ENCODE measurements at regions not wholly inside any gene's neighbourhood (a gene's known extent, or its start where the extent isn't known, plus 50 kb on each side); places are given as distances from the start of the nearest gene placed in this dataset.
A peak's percentile ranks its signal among the peaks of the same experiment; 100 is the strongest.

- POLR2A ChIA-PET: no interaction called here
- no peaks in the 10 kb centered on the region for H4K20me1 ChIP-seq (ENCODE audit: control insufficient read depth, insufficient read depth, low read length, poor library complexity, severe bottlenecking)
- no peak for TF ChIP-seq CTCF (IDR thresholded peaks at IDR 0.05)
- no peak for TF ChIP-seq EZH2 (IDR thresholded peaks at IDR 0.05; ENCODE audit: borderline replicate concordance, insufficient read depth, low read depth, low read length, poor library complexity, severe bottlenecking)
- CTCF ChIA-PET: interaction anchor here (0.8 kb wide), 1 partner anchor 299 kb away, joined by 3 read pairs; no protein-coding TSS in a partner anchor
- no peaks in the 10 kb centered on the region for H3K27me3 ChIP-seq (replicated peaks in 1 of 4; ENCODE audit: control extremely low read depth in 1 of 4, control insufficient read depth in 3 of 4, insufficient read depth in 4 of 4, low read length in 3 of 4)
- 60% methylated on average over 1 of the region's 2 CpGs for WGBS (ENCODE audit: insufficient coverage)
- H3K79me2 ChIP-seq (ENCODE audit: control insufficient read depth, insufficient read depth, low read length): no peaks in the 10 kb centered on the region
- no peaks in the 10 kb centered on the region for H3K9me3 Mint-ChIP-seq (ENCODE audit: insufficient read depth)
- H3K4me2 ChIP-seq (replicated peaks; ENCODE audit: low read depth, low read length, poor library complexity, severe bottlenecking): peak overlapping the region; percentile 24
- no peaks in the 10 kb centered on the region for H3K9me3 ChIP-seq (ENCODE audit: control extremely low read depth in 1 of 3, control insufficient read depth in 2 of 3, insufficient read depth in 1 of 3, low read length in 2 of 3)
- no peak overlapping the region for H2AFZ ChIP-seq (ENCODE audit: insufficient read depth, low read depth, low read length, poor library complexity, severe bottlenecking)
- H3K9ac ChIP-seq (ENCODE audit: low read length): no peak overlapping the region
- H3K4me1 Mint-ChIP-seq: peaks cover 49% of the 10 kb centered on the region
- no peaks in the 10 kb centered on the region for H3K36me3 ChIP-seq (replicated peaks in 1 of 2; ENCODE audit: control extremely low read depth in 1 of 2, control insufficient read depth in 1 of 2, extremely low read depth in 1 of 2, insufficient read depth in 2 of 2, low read length in 1 of 2)
- no peak overlapping the region for H3K27ac ChIP-seq (ENCODE audit: low read length in 2 of 2)
- ATAC-seq (ENCODE audit: low read depth): no peak
- no peaks in the 10 kb centered on the region for H3K27me3 Mint-ChIP-seq
- H3K4me3 ChIP-seq (ENCODE audit: control extremely low read depth in 1 of 5, extremely low read depth in 1 of 5, insufficient read depth in 1 of 5, low read depth in 2 of 5, low read length in 4 of 5): no peak overlapping the region
- intact Hi-C loops (cut with micrococcal nuclease): loop anchor here (10.0 kb wide), 1 partner anchor 297 kb away; no protein-coding TSS in a partner anchor
- no peak overlapping the region for H3K4me3 Mint-ChIP-seq
- DNase-seq: no peak
- H3K4me1 ChIP-seq (ENCODE audit: control insufficient read depth in 2 of 2, insufficient read depth in 2 of 2, low read length in 2 of 2): peaks cover 28 to 37% of the 10 kb centered on the region in 2 donors
- peak overlapping the region; percentile 51 for H3K27ac Mint-ChIP-seq
Measured at GRCh38 chr1:173117761-173118160, 67.0 kb upstream of the TNFSF18 start.

GRCh38 chr1:173117108-173117633 lies 66.4 kb upstream of the TNFSF18 start:
- Mint-ChIP-seq H3K4me3 (no peak overlapping the region), H3K27ac (no peak overlapping the region), H3K4me1 (peaks cover 46% of the 10 kb centered on the region), H3K9me3 (ENCODE audit: insufficient read depth) (no peaks in the 10 kb centered on the region), H3K27me3 (no peaks in the 10 kb centered on the region)
- Histone ChIP-seq H3K36me3 (replicated peaks in 1 of 2; ENCODE audit: control extremely low read depth in 1 of 2, control insufficient read depth in 1 of 2, extremely low read depth in 1 of 2, insufficient read depth in 2 of 2, low read length in 1 of 2) (no peaks in the 10 kb centered on the region), H4K20me1 (ENCODE audit: control insufficient read depth, insufficient read depth, low read length, poor library complexity, severe bottlenecking) (no peaks in the 10 kb centered on the region), H3K4me3 (ENCODE audit: control extremely low read depth in 1 of 5, extremely low read depth in 1 of 5, insufficient read depth in 1 of 5, low read depth in 2 of 5, low read length in 4 of 5) (no peak overlapping the region), H3K9me3 (ENCODE audit: control extremely low read depth in 1 of 3, control insufficient read depth in 2 of 3, insufficient read depth in 1 of 3, low read length in 2 of 3) (no peaks in the 10 kb centered on the region), H3K27me3 (replicated peaks in 1 of 4; ENCODE audit: control extremely low read depth in 1 of 4, control insufficient read depth in 3 of 4, insufficient read depth in 4 of 4, low read length in 3 of 4) (no peaks in the 10 kb centered on the region), H3K27ac (ENCODE audit: low read length in 2 of 2) (no peak overlapping the region), H2AFZ (ENCODE audit: insufficient read depth, low read depth, low read length, poor library complexity, severe bottlenecking) (no peak overlapping the region), H3K4me2 (replicated peaks; ENCODE audit: low read depth, low read length, poor library complexity, severe bottlenecking) (peak overlapping the region; percentile 24), H3K79me2 (ENCODE audit: control insufficient read depth, insufficient read depth, low read length) (no peaks in the 10 kb centered on the region), H3K9ac (ENCODE audit: low read length) (no peak overlapping the region), H3K4me1 (ENCODE audit: control insufficient read depth in 2 of 2, insufficient read depth in 2 of 2, low read length in 2 of 2) (peaks cover 29 to 34% of the 10 kb centered on the region in 2 donors)
- POLR2A ChIA-PET: no interaction called here
- no CpG with 5 or more reads among the region's 1 CpG for WGBS (ENCODE audit: insufficient coverage)
- CTCF ChIA-PET: interaction anchor here (0.8 kb wide), 1 partner anchor 299 kb away, joined by 3 read pairs; no protein-coding TSS in a partner anchor
- ATAC-seq (ENCODE audit: low read depth) (no peak), DNase-seq (no peak)
- intact Hi-C loops (cut with micrococcal nuclease): loop anchor here (10.0 kb wide), 1 partner anchor 298 kb away; no protein-coding TSS in a partner anchor
- TF ChIP-seq EZH2 (IDR thresholded peaks at IDR 0.05; ENCODE audit: borderline replicate concordance, insufficient read depth, low read depth, low read length, poor library complexity, severe bottlenecking) (no peak), CTCF (IDR thresholded peaks at IDR 0.05) (no peak)
